ENCODE measurements at regions not wholly inside any gene's neighbourhood (a gene's known extent, or its start where the extent isn't known, plus 50 kb on each side); places are given as distances from the start of the nearest gene placed in this dataset.
A peak's percentile ranks its signal among the peaks of the same experiment; 100 is the strongest.

- no peak for DNase-seq (ENCODE audit: low read depth)
- no peak for TF ChIP-seq CTCF (IDR thresholded peaks at IDR 0.05; ENCODE audit: low read length, missing control alignments)
- H3K4me3 ChIP-seq (replicated peaks; ENCODE audit: low read depth, low read length) = no peak overlapping the region
Measured at GRCh38 chr2:220849433-220849832, 722.7 kb downstream of the EPHA4 start.

GRCh38 chr2:220850116-220850515 lies 722.0 kb downstream of the EPHA4 start:
- DNase-seq (ENCODE audit: low read depth) = no peak
- no peak for TF ChIP-seq CTCF (IDR thresholded peaks at IDR 0.05; ENCODE audit: low read length, missing control alignments)
- H3K4me3 ChIP-seq (replicated peaks; ENCODE audit: low read depth, low read length) = no peak overlapping the region

- no peak for TF ChIP-seq CTCF (IDR thresholded peaks at IDR 0.05; ENCODE audit: low read length, missing control alignments)
- DNase-seq (ENCODE audit: low read depth) = peak; percentile 16
- H3K4me3 ChIP-seq (replicated peaks; ENCODE audit: low read depth, low read length) = no peak overlapping the region
Measured at GRCh38 chr2:220855296-220855695, 716.8 kb downstream of the EPHA4 start.

GRCh38 chr2:220856486-220856885 lies 715.6 kb downstream of the EPHA4 start:
- no peak for TF ChIP-seq CTCF (IDR thresholded peaks at IDR 0.05; ENCODE audit: low read length, missing control alignments)
- H3K4me3 ChIP-seq (replicated peaks; ENCODE audit: low read depth, low read length) = no peak overlapping the region
- DNase-seq (ENCODE audit: low read depth) = no peak

- H3K4me3 ChIP-seq (replicated peaks; ENCODE audit: low read depth, low read length) = no peak overlapping the region
- no peak for TF ChIP-seq CTCF (IDR thresholded peaks at IDR 0.05; ENCODE audit: low read length, missing control alignments)
- no peak for DNase-seq (ENCODE audit: low read depth)
Measured at GRCh38 chr2:220857368-220857767, 714.7 kb downstream of the EPHA4 start.

- no peak for TF ChIP-seq CTCF (IDR thresholded peaks at IDR 0.05; ENCODE audit: low read length, missing control alignments)
- DNase-seq (ENCODE audit: low read depth) = no peak
- no peak overlapping the region for H3K4me3 ChIP-seq (replicated peaks; ENCODE audit: low read depth, low read length)
Measured at GRCh38 chr2:220858101-220858500, 714.0 kb downstream of the EPHA4 start.

GRCh38 chr2:220871909-220872308 lies 700.2 kb downstream of the EPHA4 start:
- TF ChIP-seq CTCF (IDR thresholded peaks at IDR 0.05; ENCODE audit: low read length, missing control alignments) = no peak
- DNase-seq (ENCODE audit: low read depth) = no peak
- no peak overlapping the region for H3K4me3 ChIP-seq (replicated peaks; ENCODE audit: low read depth, low read length)
